NB4 (cell line): ENCODE measurements at regions not wholly inside any gene's neighbourhood (a gene's known extent, or its start where the extent isn't known, plus 50 kb on each side); places are given as distances from the start of the nearest gene placed in this dataset.

Source experiments
- TF ChIP-seq, protein P1 (sequence below): IDR thresholded peaks from one replicate; pipeline ENCODE4 v1.5.1; 2012; ENCODE audit warnings: low read depth, low read length
- TF ChIP-seq, protein P2 (sequence below): IDR thresholded peaks from 2 replicates; pipeline ENCODE4 v1.6.1; 2011; ENCODE audit warnings: low read depth, low read length

DNA sequence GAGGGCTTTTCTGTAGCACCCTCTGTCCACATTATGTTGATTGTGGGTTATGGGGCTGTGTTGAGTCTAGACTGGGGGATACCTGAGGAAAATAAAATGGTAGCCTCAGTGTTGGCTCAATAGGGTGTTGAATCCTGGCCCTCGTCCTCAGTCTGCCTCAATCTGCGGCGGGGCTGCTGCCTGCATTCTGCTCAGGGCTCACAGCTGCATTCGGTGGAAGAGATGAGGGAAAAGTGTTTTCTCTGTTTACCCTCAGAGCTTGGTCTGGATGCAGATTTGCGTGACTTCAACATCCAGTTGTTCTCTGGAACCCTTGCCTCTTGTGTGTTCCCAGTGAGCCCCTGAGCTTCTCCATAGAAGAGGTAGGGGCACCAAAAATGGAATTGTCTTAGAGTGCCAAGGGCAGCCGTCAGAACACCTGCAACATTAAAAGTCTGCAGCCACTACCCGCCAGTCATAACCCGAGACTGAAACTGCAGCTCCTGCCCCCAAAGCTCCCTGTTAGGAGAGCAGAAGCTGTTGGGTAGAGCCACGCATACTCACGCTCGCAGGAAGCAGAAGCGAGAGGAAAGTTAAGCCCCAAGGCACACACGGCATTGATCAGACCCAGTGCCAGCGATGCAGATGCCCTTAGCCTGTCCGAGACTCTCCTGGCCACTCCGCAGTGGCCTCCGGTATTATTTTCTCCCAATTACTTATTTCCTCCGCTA, 215.3 kb upstream of the C1orf174 start:
- TF ChIP-seq, protein P1, sequence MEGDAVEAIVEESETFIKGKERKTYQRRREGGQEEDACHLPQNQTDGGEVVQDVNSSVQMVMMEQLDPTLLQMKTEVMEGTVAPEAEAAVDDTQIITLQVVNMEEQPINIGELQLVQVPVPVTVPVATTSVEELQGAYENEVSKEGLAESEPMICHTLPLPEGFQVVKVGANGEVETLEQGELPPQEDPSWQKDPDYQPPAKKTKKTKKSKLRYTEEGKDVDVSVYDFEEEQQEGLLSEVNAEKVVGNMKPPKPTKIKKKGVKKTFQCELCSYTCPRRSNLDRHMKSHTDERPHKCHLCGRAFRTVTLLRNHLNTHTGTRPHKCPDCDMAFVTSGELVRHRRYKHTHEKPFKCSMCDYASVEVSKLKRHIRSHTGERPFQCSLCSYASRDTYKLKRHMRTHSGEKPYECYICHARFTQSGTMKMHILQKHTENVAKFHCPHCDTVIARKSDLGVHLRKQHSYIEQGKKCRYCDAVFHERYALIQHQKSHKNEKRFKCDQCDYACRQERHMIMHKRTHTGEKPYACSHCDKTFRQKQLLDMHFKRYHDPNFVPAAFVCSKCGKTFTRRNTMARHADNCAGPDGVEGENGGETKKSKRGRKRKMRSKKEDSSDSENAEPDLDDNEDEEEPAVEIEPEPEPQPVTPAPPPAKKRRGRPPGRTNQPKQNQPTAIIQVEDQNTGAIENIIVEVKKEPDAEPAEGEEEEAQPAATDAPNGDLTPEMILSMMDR: no peak
- TF ChIP-seq, protein P2, sequence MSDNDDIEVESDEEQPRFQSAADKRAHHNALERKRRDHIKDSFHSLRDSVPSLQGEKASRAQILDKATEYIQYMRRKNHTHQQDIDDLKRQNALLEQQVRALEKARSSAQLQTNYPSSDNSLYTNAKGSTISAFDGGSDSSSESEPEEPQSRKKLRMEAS: no peak
